Liver (tissue), 8 donors: ENCODE measurements at regions not wholly inside any gene's neighbourhood (a gene's known extent, or its start where the extent isn't known, plus 50 kb on each side); places are given as distances from the start of the nearest gene placed in this dataset.

ENCODE experiments used
- DNase-seq: peaks from one replicate; pipeline ENCODE4 v3.0.0-alpha.2; 2017; ENCODE audit warnings: low spot score
- H3K27ac ChIP-seq, 2 donors: one replicate each; pipeline ENCODE4 v1.7.0; 2013; ENCODE audit warnings: inconsistent platforms in 2 of 2, low read length in 2 of 2, control low read depth in 1 of 2, low read depth in 1 of 2, mild to moderate bottlenecking in 1 of 2
- H3K27me3 ChIP-seq, 4 donors: one replicate each; pipeline versions ENCODE4 v1.6.1 to v1.7.0; 2013; ENCODE audit warnings: low read length in 3 of 4, inconsistent platforms in 1 of 4, mild to moderate bottlenecking in 1 of 4, moderate library complexity in 1 of 4; ENCODE audit not compliant: control insufficient read depth in 4 of 4, insufficient read depth in 4 of 4
- H3K36me3 ChIP-seq, 4 donors: one replicate each; pipeline versions ENCODE4 v1.6.1 to v1.7.0; 2013; ENCODE audit warnings: low read length in 3 of 4, mild to moderate bottlenecking in 3 of 4, low read depth in 1 of 4, moderate library complexity in 1 of 4; ENCODE audit not compliant: control insufficient read depth in 4 of 4, insufficient read depth in 3 of 4
- H3K4me1 ChIP-seq, 4 donors: one replicate each; pipeline versions ENCODE4 v1.6.1 to v1.7.0; 2013; ENCODE audit warnings: low read length in 3 of 4, mild to moderate bottlenecking in 3 of 4, moderate library complexity in 1 of 4; ENCODE audit not compliant: control insufficient read depth in 4 of 4, insufficient read depth in 4 of 4
- H3K4me3 ChIP-seq, 3 donors: one replicate each; pipeline versions ENCODE4 v1.6.1 to v1.7.0; 2013; ENCODE audit warnings: low read length in 3 of 3, control low read depth in 1 of 3, low read depth in 1 of 3, mild to moderate bottlenecking in 1 of 3
- H3K9ac ChIP-seq, 2 donors: one replicate each; pipeline ENCODE4 v1.7.0; 2013; ENCODE audit warnings: low read length in 2 of 2, mild to moderate bottlenecking in 2 of 2, moderate library complexity in 2 of 2, control low read depth in 1 of 2, low read depth in 1 of 2
- H3K9me3 ChIP-seq, 4 donors: one replicate each; pipeline versions ENCODE4 v1.6.1 to v1.7.0; 2013; ENCODE audit warnings: low read length in 3 of 4; ENCODE audit not compliant: control insufficient read depth in 4 of 4
- FOXA1 ChIP-seq: IDR thresholded peaks from 2 replicates; pipeline ENCODE4 v1.6.1; 2016; ENCODE audit warnings: antibody characterized with exemption
- FOXA2 ChIP-seq: IDR thresholded peaks from 2 replicates; pipeline ENCODE4 v1.6.1; 2016; ENCODE audit warnings: antibody characterized with exemption
- GABPA ChIP-seq, 2 donors: IDR thresholded peaks in 1 of 2; conservative IDR thresholded peaks in 1 of 2; 2 replicates each; pipeline ENCODE4 v1.6.1; 2016; ENCODE audit warnings: antibody characterized with exemption in 2 of 2, mild to moderate bottlenecking in 1 of 2, moderate library complexity in 1 of 2
- HNF4A ChIP-seq, 2 donors: conservative IDR thresholded peaks; 2 replicates each; pipeline ENCODE4 v1.6.1; 2016; ENCODE audit warnings: antibody characterized with exemption in 2 of 2, mild to moderate bottlenecking in 2 of 2
- HNF4G ChIP-seq: IDR thresholded peaks from 2 replicates; pipeline ENCODE4 v1.6.1; 2016; ENCODE audit warnings: antibody characterized with exemption
- JUND ChIP-seq, 2 donors: IDR thresholded peaks; 2 replicates each; pipeline ENCODE4 v1.6.1; 2016; ENCODE audit warnings: antibody characterized with exemption in 2 of 2
- NR2F2 ChIP-seq: IDR thresholded peaks from 2 replicates; pipeline ENCODE4 v1.6.1; 2016; ENCODE audit warnings: antibody characterized with exemption
- RXRA ChIP-seq, 2 donors: IDR thresholded peaks; 2 replicates each; pipeline ENCODE4 v1.6.1; 2017 to 2018; ENCODE audit warnings: antibody characterized with exemption in 2 of 2, mild to moderate bottlenecking in 1 of 2
- SP1 ChIP-seq: IDR thresholded peaks from 2 replicates; pipeline ENCODE4 v1.6.1; 2018; ENCODE audit warnings: antibody characterized with exemption, mild to moderate bottlenecking
- TAF1 ChIP-seq: conservative IDR thresholded peaks from 2 replicates; pipeline ENCODE4 v1.6.1; 2016; ENCODE audit warnings: antibody characterized with exemption, mild to moderate bottlenecking
- YY1 ChIP-seq: IDR thresholded peaks from 2 replicates; pipeline ENCODE4 v1.6.1; 2016; ENCODE audit warnings: antibody characterized with exemption, mild to moderate bottlenecking
- WGBS: extraction: QIAGEN DNeasy Blood & Tissue Kit; methylation state at CpG from one replicate; pipeline ENCODE4 v1.1.7; 2013; 5-methylcytosine and 5-hydroxymethylcytosine counted together
- TF ChIP-seq, protein P1 (sequence below): IDR thresholded peaks from 2 replicates; pipeline ENCODE4 v1.6.1; 2016; ENCODE audit warnings: antibody characterized with exemption
- TF ChIP-seq, protein P2 (sequence below): IDR thresholded peaks from 2 replicates; pipeline ENCODE4 v1.6.1; 2016; ENCODE audit warnings: antibody characterized with exemption, mild to moderate bottlenecking
- TF ChIP-seq, protein P3 (sequence below): IDR thresholded peaks from 2 replicates; pipeline ENCODE4 v1.6.1; 2016; ENCODE audit warnings: antibody characterized with exemption
- TF ChIP-seq, protein P4 (sequence below): fragments of 150-350 bp; IDR thresholded peaks from 2 replicates; pipeline ENCODE4 v1.5.1; 2017; ENCODE audit warnings: improper control_type of control experiment, low read depth, low read length; ENCODE audit not compliant: missing input control
- donor health status: healthy.
- donor health status: healthy.
- donor health status: healthy.
- donor health status: healthy.
- donor health status: healthy.

DNA sequence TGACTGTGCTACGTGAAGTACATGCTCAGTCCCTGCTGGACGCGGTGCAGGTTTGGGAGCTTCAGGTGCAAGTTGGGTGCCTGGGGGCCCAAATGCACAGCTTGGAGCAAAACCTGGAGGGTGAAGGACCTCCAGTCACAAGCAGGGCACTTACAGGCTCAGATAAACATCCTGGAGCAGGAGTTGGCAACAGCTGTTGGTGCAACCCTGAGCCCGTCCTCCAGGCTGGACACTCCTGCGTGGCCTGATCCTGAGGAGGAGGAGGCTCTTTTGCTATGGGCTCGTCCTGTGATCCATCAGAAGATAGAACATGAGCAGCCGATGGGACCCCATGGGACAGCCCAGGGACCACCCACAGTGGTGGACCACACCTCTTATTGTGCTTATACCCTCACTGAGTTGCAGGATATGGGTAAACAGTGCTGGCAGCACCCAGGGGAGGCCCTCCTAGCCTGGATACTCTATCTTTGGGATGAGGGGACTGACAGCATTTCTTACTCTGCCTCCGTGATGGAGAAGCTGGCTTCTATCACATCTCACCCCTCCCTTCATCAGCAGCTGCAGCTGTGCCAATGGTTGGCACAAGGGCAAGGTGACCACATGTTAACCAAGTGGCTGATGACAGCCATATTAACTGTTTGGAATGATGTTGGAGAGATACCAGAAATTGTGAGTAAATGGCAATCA, 301.6 kb downstream of the ZPLD1 start:
- TF ChIP-seq GABPA (IDR thresholded peaks at IDR 0.05 in 1 of 2, conservative IDR thresholded peaks at IDR 0.05 in 1 of 2) (no peak), SP1 (no peak), NR2F2 (no peak), HNF4A (conservative IDR thresholded peaks at IDR 0.05) (no peak), RXRA (IDR thresholded peaks at IDR 0.05) (no peak), FOXA2 (no peak), YY1 (no peak), FOXA1 (no peak), JUND (IDR thresholded peaks at IDR 0.05) (no peak), TAF1 (no peak), HNF4G (no peak)
- TF ChIP-seq, protein P1, sequence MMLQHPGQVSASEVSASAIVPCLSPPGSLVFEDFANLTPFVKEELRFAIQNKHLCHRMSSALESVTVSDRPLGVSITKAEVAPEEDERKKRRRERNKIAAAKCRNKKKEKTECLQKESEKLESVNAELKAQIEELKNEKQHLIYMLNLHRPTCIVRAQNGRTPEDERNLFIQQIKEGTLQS: no peak
- TF ChIP-seq, protein P2, sequence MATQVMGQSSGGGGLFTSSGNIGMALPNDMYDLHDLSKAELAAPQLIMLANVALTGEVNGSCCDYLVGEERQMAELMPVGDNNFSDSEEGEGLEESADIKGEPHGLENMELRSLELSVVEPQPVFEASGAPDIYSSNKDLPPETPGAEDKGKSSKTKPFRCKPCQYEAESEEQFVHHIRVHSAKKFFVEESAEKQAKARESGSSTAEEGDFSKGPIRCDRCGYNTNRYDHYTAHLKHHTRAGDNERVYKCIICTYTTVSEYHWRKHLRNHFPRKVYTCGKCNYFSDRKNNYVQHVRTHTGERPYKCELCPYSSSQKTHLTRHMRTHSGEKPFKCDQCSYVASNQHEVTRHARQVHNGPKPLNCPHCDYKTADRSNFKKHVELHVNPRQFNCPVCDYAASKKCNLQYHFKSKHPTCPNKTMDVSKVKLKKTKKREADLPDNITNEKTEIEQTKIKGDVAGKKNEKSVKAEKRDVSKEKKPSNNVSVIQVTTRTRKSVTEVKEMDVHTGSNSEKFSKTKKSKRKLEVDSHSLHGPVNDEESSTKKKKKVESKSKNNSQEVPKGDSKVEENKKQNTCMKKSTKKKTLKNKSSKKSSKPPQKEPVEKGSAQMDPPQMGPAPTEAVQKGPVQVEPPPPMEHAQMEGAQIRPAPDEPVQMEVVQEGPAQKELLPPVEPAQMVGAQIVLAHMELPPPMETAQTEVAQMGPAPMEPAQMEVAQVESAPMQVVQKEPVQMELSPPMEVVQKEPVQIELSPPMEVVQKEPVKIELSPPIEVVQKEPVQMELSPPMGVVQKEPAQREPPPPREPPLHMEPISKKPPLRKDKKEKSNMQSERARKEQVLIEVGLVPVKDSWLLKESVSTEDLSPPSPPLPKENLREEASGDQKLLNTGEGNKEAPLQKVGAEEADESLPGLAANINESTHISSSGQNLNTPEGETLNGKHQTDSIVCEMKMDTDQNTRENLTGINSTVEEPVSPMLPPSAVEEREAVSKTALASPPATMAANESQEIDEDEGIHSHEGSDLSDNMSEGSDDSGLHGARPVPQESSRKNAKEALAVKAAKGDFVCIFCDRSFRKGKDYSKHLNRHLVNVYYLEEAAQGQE: no peak
- TF ChIP-seq, protein P3, sequence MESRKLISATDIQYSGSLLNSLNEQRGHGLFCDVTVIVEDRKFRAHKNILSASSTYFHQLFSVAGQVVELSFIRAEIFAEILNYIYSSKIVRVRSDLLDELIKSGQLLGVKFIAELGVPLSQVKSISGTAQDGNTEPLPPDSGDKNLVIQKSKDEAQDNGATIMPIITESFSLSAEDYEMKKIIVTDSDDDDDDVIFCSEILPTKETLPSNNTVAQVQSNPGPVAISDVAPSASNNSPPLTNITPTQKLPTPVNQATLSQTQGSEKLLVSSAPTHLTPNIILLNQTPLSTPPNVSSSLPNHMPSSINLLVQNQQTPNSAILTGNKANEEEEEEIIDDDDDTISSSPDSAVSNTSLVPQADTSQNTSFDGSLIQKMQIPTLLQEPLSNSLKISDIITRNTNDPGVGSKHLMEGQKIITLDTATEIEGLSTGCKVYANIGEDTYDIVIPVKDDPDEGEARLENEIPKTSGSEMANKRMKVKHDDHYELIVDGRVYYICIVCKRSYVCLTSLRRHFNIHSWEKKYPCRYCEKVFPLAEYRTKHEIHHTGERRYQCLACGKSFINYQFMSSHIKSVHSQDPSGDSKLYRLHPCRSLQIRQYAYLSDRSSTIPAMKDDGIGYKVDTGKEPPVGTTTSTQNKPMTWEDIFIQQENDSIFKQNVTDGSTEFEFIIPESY: no peak
- no peak overlapping the region for H3K27ac ChIP-seq
- no peaks in the 10 kb centered on the region for H3K4me1 ChIP-seq
- H3K4me3 ChIP-seq: no peak overlapping the region
- H3K9me3 ChIP-seq: no peaks in the 10 kb centered on the region
- H3K27me3 ChIP-seq: no peaks in the 10 kb centered on the region
- 91% methylated on average over 8 of the region's 8 CpGs for WGBS
- no peaks in the 10 kb centered on the region for H3K36me3 ChIP-seq
- H3K9ac ChIP-seq: no peak overlapping the region
- no peak for DNase-seq

DNA sequence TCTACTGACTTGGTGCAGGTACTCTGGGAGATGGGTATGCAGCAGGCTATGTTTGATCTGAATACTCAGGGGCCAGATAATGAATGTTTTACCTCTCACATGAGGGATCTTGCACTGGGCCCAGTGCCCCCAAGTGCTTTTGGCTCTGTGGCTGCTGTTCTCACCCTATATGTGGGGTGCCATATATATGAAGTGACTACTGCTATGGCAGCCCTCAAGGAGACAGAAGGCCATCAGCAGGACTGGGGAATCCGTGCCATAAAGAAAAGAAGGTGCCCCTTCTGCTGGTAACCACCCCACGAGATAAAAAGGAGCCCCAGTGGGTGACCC, 302.1 kb downstream of the ZPLD1 start:
- H3K27me3 ChIP-seq: no peaks in the 10 kb centered on the region
- no peaks in the 10 kb centered on the region for H3K36me3 ChIP-seq
- H3K9me3 ChIP-seq: no peaks in the 10 kb centered on the region
- H3K4me1 ChIP-seq: no peaks in the 10 kb centered on the region
- H3K4me3 ChIP-seq: no peak overlapping the region
- no peak for TF ChIP-seq HNF4G
- no peak for TF ChIP-seq RXRA (IDR thresholded peaks at IDR 0.05)
- TF ChIP-seq, protein P2: no peak
- TF ChIP-seq, protein P4, sequence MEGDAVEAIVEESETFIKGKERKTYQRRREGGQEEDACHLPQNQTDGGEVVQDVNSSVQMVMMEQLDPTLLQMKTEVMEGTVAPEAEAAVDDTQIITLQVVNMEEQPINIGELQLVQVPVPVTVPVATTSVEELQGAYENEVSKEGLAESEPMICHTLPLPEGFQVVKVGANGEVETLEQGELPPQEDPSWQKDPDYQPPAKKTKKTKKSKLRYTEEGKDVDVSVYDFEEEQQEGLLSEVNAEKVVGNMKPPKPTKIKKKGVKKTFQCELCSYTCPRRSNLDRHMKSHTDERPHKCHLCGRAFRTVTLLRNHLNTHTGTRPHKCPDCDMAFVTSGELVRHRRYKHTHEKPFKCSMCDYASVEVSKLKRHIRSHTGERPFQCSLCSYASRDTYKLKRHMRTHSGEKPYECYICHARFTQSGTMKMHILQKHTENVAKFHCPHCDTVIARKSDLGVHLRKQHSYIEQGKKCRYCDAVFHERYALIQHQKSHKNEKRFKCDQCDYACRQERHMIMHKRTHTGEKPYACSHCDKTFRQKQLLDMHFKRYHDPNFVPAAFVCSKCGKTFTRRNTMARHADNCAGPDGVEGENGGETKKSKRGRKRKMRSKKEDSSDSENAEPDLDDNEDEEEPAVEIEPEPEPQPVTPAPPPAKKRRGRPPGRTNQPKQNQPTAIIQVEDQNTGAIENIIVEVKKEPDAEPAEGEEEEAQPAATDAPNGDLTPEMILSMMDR: no peak
- no peak for TF ChIP-seq FOXA2
- no peak for DNase-seq
- no peak overlapping the region for H3K27ac ChIP-seq
- WGBS: 87% methylated on average over 2 of the region's 2 CpGs
- H3K9ac ChIP-seq: no peak overlapping the region
